ENCODE measurements at regions not wholly inside any gene's neighbourhood (a gene's known extent, or its start where the extent isn't known, plus 50 kb on each side); places are given as distances from the start of the nearest gene placed in this dataset.

- no peak for TF ChIP-seq CTCF (IDR thresholded peaks at IDR 0.05; ENCODE audit: control extremely low read depth, extremely low read depth)
- ATAC-seq (ENCODE audit: insufficient read depth, low FRiP score): no peak
- WGBS, 2 donors: 73 to 84% methylated on average over 7 of the region's 7 CpGs
Observed at GRCh38 chr10:125557801-125558505, 125.0 kb downstream of the TEX36 start.

GRCh38 chr10:125557311-125557710 is 125.7 kb downstream of the TEX36 start:
- Histone ChIP-seq H3K27ac (ENCODE audit: low read depth in 1 of 2, low read length in 1 of 2) (no peak overlapping the region), H3K9me3 (ENCODE audit: control insufficient read depth in 4 of 4, insufficient read depth in 3 of 4, low read length in 3 of 4) (peaks cover 0 to 8% (median 3%) of the 10 kb centered on the region in 4 donors), H3K4me3 (no peak overlapping the region), H3K4me1 (ENCODE audit: control insufficient read depth in 5 of 5, insufficient read depth in 5 of 5, low read length in 5 of 5) (peaks cover 0 to 30% (median 5%) of the 10 kb centered on the region in 5 donors), H3K36me3 (ENCODE audit: control insufficient read depth in 4 of 4, insufficient read depth in 4 of 4, low read length in 4 of 4) (no peaks in the 10 kb centered on the region), H3K27me3 (ENCODE audit: control insufficient read depth in 3 of 3, insufficient read depth in 3 of 3, low read length in 2 of 3) (no peaks in the 10 kb centered on the region), H3K9ac (ENCODE audit: insufficient read depth in 1 of 2, low read length in 2 of 2) (no peak overlapping the region)
- ATAC-seq (ENCODE audit: insufficient read depth, low FRiP score) (no peak), DNase-seq (no peak)
- WGBS, 2 donors: 53 to 55% methylated on average over 4 of the region's 4 CpGs
- no peak for TF ChIP-seq CTCF (IDR thresholded peaks at IDR 0.05; ENCODE audit: control extremely low read depth, extremely low read depth)

More at GRCh38 chr10:125557801-125558505, 125.0 kb downstream of the TEX36 start:
- H3K9me3 ChIP-seq (ENCODE audit: control insufficient read depth in 4 of 4, insufficient read depth in 3 of 4, low read length in 3 of 4): peaks cover 0 to 5% (median under 1%) of the 10 kb centered on the region in 4 donors
- no peak overlapping the region for H3K4me3 ChIP-seq
- no peaks in the 10 kb centered on the region for H3K36me3 ChIP-seq (ENCODE audit: control insufficient read depth in 4 of 4, insufficient read depth in 4 of 4, low read length in 4 of 4)
- H3K4me1 ChIP-seq (ENCODE audit: control insufficient read depth in 5 of 5, insufficient read depth in 5 of 5, low read length in 5 of 5): peaks cover 0 to 30% (median 5%) of the 10 kb centered on the region in 5 donors
- no peak overlapping the region for H3K27ac ChIP-seq (ENCODE audit: low read depth in 1 of 2, low read length in 1 of 2)
- no peaks in the 10 kb centered on the region for H3K27me3 ChIP-seq (ENCODE audit: control insufficient read depth in 3 of 3, insufficient read depth in 3 of 3, low read length in 2 of 3)
- H3K9ac ChIP-seq (ENCODE audit: insufficient read depth in 1 of 2, low read length in 2 of 2): no peak overlapping the region
- DNase-seq: peak; percentile 69 to 88 (median 82)

GRCh38 chr10:125556882-125557281 is 126.1 kb downstream of the TEX36 start:
- TF ChIP-seq CTCF (IDR thresholded peaks at IDR 0.05; ENCODE audit: control extremely low read depth, extremely low read depth): no peak

More at GRCh38 chr10:125556882-125557281, 126.1 kb downstream of the TEX36 start:
- 16 to 22% methylated on average over 4 of the region's 4 CpGs for WGBS, 2 donors
- H3K9me3 ChIP-seq (ENCODE audit: control insufficient read depth in 4 of 4, insufficient read depth in 3 of 4, low read length in 3 of 4): peaks cover 0 to 10% (median 4%) of the 10 kb centered on the region in 4 donors
- no peak overlapping the region for H3K9ac ChIP-seq (ENCODE audit: insufficient read depth in 1 of 2, low read length in 2 of 2)
- no peak overlapping the region for H3K27ac ChIP-seq (ENCODE audit: low read depth in 1 of 2, low read length in 1 of 2)
- no peaks in the 10 kb centered on the region for H3K36me3 ChIP-seq (ENCODE audit: control insufficient read depth in 4 of 4, insufficient read depth in 4 of 4, low read length in 4 of 4)
- H3K4me3 ChIP-seq: no peak overlapping the region
- no peak for ATAC-seq (ENCODE audit: insufficient read depth, low FRiP score)
- H3K27me3 ChIP-seq (ENCODE audit: control insufficient read depth in 3 of 3, insufficient read depth in 3 of 3, low read length in 2 of 3): no peaks in the 10 kb centered on the region
- peaks cover 0 to 30% (median 5%) of the 10 kb centered on the region in 5 donors for H3K4me1 ChIP-seq (ENCODE audit: control insufficient read depth in 5 of 5, insufficient read depth in 5 of 5, low read length in 5 of 5)
- DNase-seq: peak in 2 of 3 donors; percentile 27 to 42
